K562 (cell line): ENCODE measurements at regions not wholly inside any gene's neighbourhood (a gene's known extent, or its start where the extent isn't known, plus 50 kb on each side); places are given as distances from the start of the nearest gene placed in this dataset.

Experiments used
- ATAC-seq: fragments of 200-7000 bp; cut with Tn5 transposase; 3 replicates; pipeline ENCODE4 v1.9.1; 2020; ENCODE audit warnings: moderate library complexity
- BruUV-seq: library from RNA; stranded (reverse); fragments of 400-500 nt; replicated peaks from 2 replicates; lab custom pipeline; 2021; lab: Mats Ljungman, UMichigan
- CTCF ChIA-PET: fragments of 300-600 bp; formaldehyde crosslinking; extraction: SDS; loops from one replicate; lab custom pipeline; 2021; ENCODE audit warnings: low intra/inter-chr PET ratio; lab: Yijun Ruan, JAX
- POLR2A ChIA-PET: fragments of 300-600, 350-650 bp; sonication (Branson Sonifier 250); formaldehyde crosslinking; extraction: SDS; loops from one replicate; lab custom pipeline; 2021; ENCODE audit warnings: antibody characterized with exemption, inconsistent platforms; lab: Yijun Ruan, JAX
- DNase-seq, 4 experiments: peaks; one replicate each; pipeline versions ENCODE4 v3.0.0 to v3.0.0-alpha.2; 2011 to 2018; ENCODE audit warnings: low spot score in 3 of 4, mixed read lengths in 3 of 4; ENCODE audit errors: extremely low read depth in 1 of 4
- FAIRE-seq: peaks from 2 replicates; lab custom pipeline; 2011; peaks lifted over from hg19 to GRCh38; lab: Jason Lieb, UNC
- H2AFZ ChIP-seq: 2 replicates; pipeline ENCODE4 v1.6.0; 2011; ENCODE audit warnings: low read depth, low read length, control low read depth, inconsistent platforms
- H3K27ac ChIP-seq: fragments of 200-600 bp; 3 replicates; pipeline ENCODE4 v1.8.0; 2011; ENCODE audit warnings: low read depth, mild to moderate bottlenecking, control low read depth, inconsistent platforms, low read length, moderate library complexity, mixed read lengths; ENCODE audit errors: extremely low read depth
- H3K27me3 ChIP-seq, 2 experiments: fragments of 300-600 bp in 1 of 2; 2 replicates in 1 of 2; 3 replicates in 1 of 2; pipeline versions ENCODE4 v1.6.0 to v1.8.0; 2011; ENCODE audit warnings: inconsistent platforms in 2 of 2, low read length in 2 of 2, mild to moderate bottlenecking in 1 of 2, mixed read lengths in 1 of 2, moderate library complexity in 1 of 2; ENCODE audit not compliant: control insufficient read depth in 2 of 2, insufficient read depth in 2 of 2
- H3K36me3 ChIP-seq: fragments of 300-600 bp; 3 replicates; pipeline ENCODE4 v1.8.0; 2011; ENCODE audit warnings: mild to moderate bottlenecking, low read length, inconsistent platforms; ENCODE audit not compliant: control insufficient read depth, insufficient read depth
- H3K4me1 ChIP-seq, 2 experiments: fragments of 200-600 bp in 1 of 2; replicated peaks in 1 of 2; 2 replicates in 1 of 2; 3 replicates in 1 of 2; pipeline versions ENCODE4 v1.5.1 to v1.8.0; 2011; ENCODE audit warnings: inconsistent platforms in 2 of 2, low read length in 2 of 2, mild to moderate bottlenecking in 1 of 2, mixed read lengths in 1 of 2, moderate library complexity in 1 of 2; ENCODE audit not compliant: control insufficient read depth in 2 of 2, insufficient read depth in 2 of 2
- H3K4me2 ChIP-seq: 2 replicates; pipeline ENCODE4 v1.6.1; 2011; ENCODE audit warnings: low read length, control low read depth, inconsistent platforms, mixed read lengths; ENCODE audit not compliant: insufficient read depth
- H3K4me3 ChIP-seq: fragments of 200-600 bp; sonication (generic), shearing (Covaris generic); 2 replicates; pipeline ENCODE4 v1.5.1; 2016; ENCODE audit warnings: control low read depth, inconsistent platforms
- H3K79me2 ChIP-seq: fragments of 200-600 bp; 3 replicates; pipeline ENCODE4 v1.8.0; 2011; ENCODE audit warnings: low read length, inconsistent platforms; ENCODE audit not compliant: control insufficient read depth, insufficient read depth
- H3K9ac ChIP-seq, 2 experiments: 2 replicates each; pipeline versions ENCODE4 v1.6.0 to v1.6.1; 2011; ENCODE audit warnings: low read depth in 2 of 2, low read length in 2 of 2, control low read depth in 1 of 2, inconsistent platforms in 1 of 2, mild to moderate bottlenecking in 1 of 2, mixed read lengths in 1 of 2; ENCODE audit not compliant: insufficient read depth in 1 of 2
- H3K9me1 ChIP-seq: one replicate; pipeline ENCODE4 v1.6.0; 2011; ENCODE audit warnings: inconsistent platforms, mild to moderate bottlenecking, low read length, moderate library complexity; ENCODE audit not compliant: control insufficient read depth, insufficient read depth
- H3K9me3 ChIP-seq: replicated peaks from 2 replicates; pipeline ENCODE4 v1.5.1; 2011; ENCODE audit warnings: low read depth, low read length, inconsistent platforms; ENCODE audit not compliant: control insufficient read depth, insufficient read depth
- H4K20me1 ChIP-seq: replicated peaks from 2 replicates; pipeline ENCODE4 v1.6.1; 2011; ENCODE audit warnings: low read length, inconsistent platforms, mixed read lengths; ENCODE audit not compliant: control insufficient read depth, insufficient read depth
- CHD7 ChIP-seq: fragments of 200-600 bp; sonication (generic); IDR thresholded peaks from one replicate; pipeline ENCODE4 v1.6.1; 2012; ENCODE audit warnings: mild to moderate bottlenecking, low read depth, low read length, inconsistent platforms
- EP300 ChIP-seq: IDR thresholded peaks from 2 replicates; pipeline ENCODE4 v1.6.1; 2012; ENCODE audit warnings: low read length, improper control_type of control experiment
- GABPB1 ChIP-seq: sonication (generic); formaldehyde crosslinking; IDR thresholded peaks from 2 replicates; pipeline ENCODE4 v1.8.0; 2022; ENCODE audit warnings: mild to moderate bottlenecking, missing genetic modification reagents
- NEUROD1 ChIP-seq: fragments of 150-350 bp; IDR thresholded peaks from 2 replicates; pipeline ENCODE4 v1.6.1; 2014; ENCODE audit warnings: borderline replicate concordance, low read length, low read depth; ENCODE audit not compliant: partially characterized antibody
- PRPF4 ChIP-seq: fragments of 200-400 bp; formaldehyde crosslinking; IDR thresholded peaks from one replicate; pipeline ENCODE4 v1.6.1; 2017; ENCODE audit warnings: low read length, low read depth, mild to moderate bottlenecking; ENCODE audit not compliant: insufficient read depth, poor library complexity, severe bottlenecking
- SNIP1 ChIP-seq: fragments of 450-650 bp; IDR thresholded peaks from 2 replicates; pipeline ENCODE4 v1.7.1; 2017; ENCODE audit warnings: low read depth, mild to moderate bottlenecking
- SRSF9 ChIP-seq: fragments of 200-400 bp; formaldehyde crosslinking; IDR thresholded peaks from 2 replicates; pipeline ENCODE4 v1.6.1; 2017; ENCODE audit warnings: low read depth, low read length, borderline replicate concordance
- SUPT5H ChIP-seq: fragments of 450-650 bp; IDR thresholded peaks from 2 replicates; pipeline ENCODE4 v1.6.1; 2016
- TARDBP ChIP-seq: fragments of 450-650 bp; IDR thresholded peaks from 2 replicates; pipeline ENCODE4 v1.6.1; 2016
- WGBS: fragments of 100-300 bp; shearing (Covaris generic); methylation state at CpG from one replicate; pipeline ENCODE4 v1.1.6; 2016; ENCODE audit warnings: low coverage, mixed read lengths; ENCODE audit not compliant: insufficient coverage; ENCODE audit errors: missing lambda C conversion rate; 5-methylcytosine and 5-hydroxymethylcytosine counted together
- in situ Hi-C: fragments of 300-500 bp; cut with MboI; formaldehyde crosslinking; loops from 4 replicates; pipeline ENCODE4 v1.15.0; 2018; ENCODE audit warnings: inconsistent platforms, mixed read lengths
- intact Hi-C: fragments of 100-400 bp; cut with micrococcal nuclease; formaldehyde crosslinking; loops from 2 replicates; pipeline ENCODE4 v1.14.2; 2022

GRCh38 chr6:2381872-2382661 lies 136.7 kb upstream of the GMDS start:
- Histone ChIP-seq H3K4me1 (no peaks in the 10 kb centered on the region; a peak in 1 of 5 replicates), H3K9me1 (no peaks in the 10 kb centered on the region), H2AFZ (no peak overlapping the region), H3K9me3 (no peaks in the 10 kb centered on the region), H3K27me3 (peaks cover 9 to 21% of the 10 kb centered on the region in 2 experiments), H3K4me3 (no peak overlapping the region), H3K36me3 (no peaks in the 10 kb centered on the region), H3K27ac (no peak overlapping the region), H3K79me2 (no peaks in the 10 kb centered on the region), H3K4me2 (no peak overlapping the region), H4K20me1 (no peaks in the 10 kb centered on the region), H3K9ac (no peak overlapping the region)
- ChIA-PET POLR2A (no interaction called here), CTCF (no interaction called here)
- ATAC-seq, result no peak
- no peak for TF ChIP-seq NEUROD1
- no peak for TF ChIP-seq SUPT5H
- TF ChIP-seq SNIP1, result no peak
- TF ChIP-seq EP300, result no peak
- no peak for TF ChIP-seq TARDBP
- no peak for TF ChIP-seq CHD7
- TF ChIP-seq PRPF4, result no peak
- TF ChIP-seq SRSF9, result no peak
- no peak for TF ChIP-seq GABPB1 (CRISPR knock-in tag)
- no peak for FAIRE-seq
- BruUV-seq, result no TSS peak
- intact Hi-C loops (no loop called here), in situ Hi-C loops (no loop called here)
- DNase-seq, result no peak
- WGBS, result under 1% methylated on average over 18 of the region's 18 CpGs
